ENCODE measurements at regions not wholly inside any gene's neighbourhood (a gene's known extent, or its start where the extent isn't known, plus 50 kb on each side); places are given as distances from the start of the nearest gene placed in this dataset.

DNA sequence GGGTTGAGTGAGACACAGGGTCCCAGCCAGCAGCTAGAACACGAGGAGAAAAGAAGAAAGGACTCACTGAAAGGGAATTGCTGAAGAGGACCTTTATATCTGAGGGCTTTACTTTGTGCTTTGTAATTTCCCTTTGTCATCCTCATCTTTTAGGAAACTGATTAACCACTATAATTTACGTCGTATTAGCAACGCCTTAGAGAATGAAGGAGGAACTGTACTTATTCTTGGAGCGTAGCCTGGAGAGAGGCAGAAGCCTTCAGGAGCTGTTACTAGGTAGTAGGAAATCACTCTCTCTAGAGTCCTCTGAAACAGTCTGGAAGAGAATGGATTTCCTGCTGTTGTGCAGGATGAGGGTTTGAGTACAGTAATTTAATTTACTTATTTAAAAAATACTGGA is 101.0 kb upstream of the STEAP1B start:
- no peak overlapping the region for H3K4me3 ChIP-seq (ENCODE audit: low read depth, low read length)
- in situ Hi-C loops (cut with HindIII; ENCODE audit: low sequenced_read_pairs), result no loop called here
- TF ChIP-seq CTCF (IDR thresholded peaks at IDR 0.05; ENCODE audit: low read depth, low read length), result no peak
- no peak for DNase-seq (ENCODE audit: low read depth, low spot score)

- in situ Hi-C loops (cut with HindIII; ENCODE audit: low sequenced_read_pairs), result no loop called here
- TF ChIP-seq CTCF (IDR thresholded peaks at IDR 0.05; ENCODE audit: low read depth, low read length), result no peak
- H3K4me3 ChIP-seq (ENCODE audit: low read depth, low read length), result no peak overlapping the region
Measured at GRCh38 chr7:22598318-22598920, 98.4 kb upstream of the STEAP1B start.

DNA sequence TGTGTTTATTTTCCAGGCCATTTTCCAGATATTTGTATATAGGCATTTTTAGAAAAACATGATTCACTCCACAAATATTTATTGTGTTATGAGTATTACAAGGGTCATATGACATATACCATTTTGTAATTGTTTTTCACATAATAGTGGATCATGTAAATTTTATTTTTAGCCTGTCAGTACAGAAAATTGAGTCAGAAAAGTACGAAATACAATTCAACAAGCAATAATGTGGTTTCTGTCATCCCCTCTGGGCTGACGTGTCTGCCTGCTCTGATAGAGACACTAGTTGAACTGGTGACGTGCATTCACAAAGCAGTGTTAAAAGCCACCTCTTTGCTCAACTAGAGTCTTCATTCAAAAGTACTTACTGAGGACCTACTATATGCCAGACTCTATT is 97.9 kb upstream of the STEAP1B start:
- in situ Hi-C loops (cut with HindIII; ENCODE audit: low sequenced_read_pairs), result no loop called here
- no peak for TF ChIP-seq CTCF (IDR thresholded peaks at IDR 0.05; ENCODE audit: low read depth, low read length)
- no peak overlapping the region for H3K4me3 ChIP-seq (ENCODE audit: low read depth, low read length)
- DNase-seq (ENCODE audit: low read depth, low spot score), result peak; percentile 81

More at GRCh38 chr7:22598318-22598920, 98.4 kb upstream of the STEAP1B start:
- DNase-seq (ENCODE audit: low read depth, low spot score), result no peak

- in situ Hi-C loops (cut with HindIII; ENCODE audit: low sequenced_read_pairs), result no loop called here
- TF ChIP-seq CTCF (IDR thresholded peaks at IDR 0.05; ENCODE audit: low read depth, low read length), result no peak
- H3K4me3 ChIP-seq (ENCODE audit: low read depth, low read length), result no peak overlapping the region
- no peak for DNase-seq (ENCODE audit: low read depth, low spot score)
Measured at GRCh38 chr7:22596763-22597400, 96.9 kb upstream of the STEAP1B start.

DNA sequence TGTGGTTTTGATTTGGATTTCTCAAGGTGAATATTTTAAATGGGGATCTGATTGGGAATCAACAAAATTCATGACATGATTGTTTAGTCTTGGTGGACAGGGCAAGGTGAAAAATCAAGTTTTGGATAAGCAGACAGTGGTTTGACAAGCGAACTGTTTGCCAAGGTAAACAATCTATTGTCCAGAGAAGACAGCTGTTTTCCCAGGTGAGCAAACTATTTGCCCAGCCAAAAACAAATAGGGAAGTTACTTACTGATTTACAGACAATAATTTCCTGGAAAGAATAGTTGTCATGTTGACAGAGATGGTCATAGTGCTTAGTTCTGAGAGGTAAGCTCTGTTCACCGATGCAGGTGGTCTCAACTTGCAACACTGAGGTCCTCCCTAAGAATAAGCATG is 94.0 kb upstream of the STEAP1B start:
- no peak for TF ChIP-seq CTCF (IDR thresholded peaks at IDR 0.05; ENCODE audit: low read depth, low read length)
- DNase-seq (ENCODE audit: low read depth, low spot score), result no peak
- in situ Hi-C loops (cut with HindIII; ENCODE audit: low sequenced_read_pairs), result no loop called here
- no peak overlapping the region for H3K4me3 ChIP-seq (ENCODE audit: low read depth, low read length)

DNA sequence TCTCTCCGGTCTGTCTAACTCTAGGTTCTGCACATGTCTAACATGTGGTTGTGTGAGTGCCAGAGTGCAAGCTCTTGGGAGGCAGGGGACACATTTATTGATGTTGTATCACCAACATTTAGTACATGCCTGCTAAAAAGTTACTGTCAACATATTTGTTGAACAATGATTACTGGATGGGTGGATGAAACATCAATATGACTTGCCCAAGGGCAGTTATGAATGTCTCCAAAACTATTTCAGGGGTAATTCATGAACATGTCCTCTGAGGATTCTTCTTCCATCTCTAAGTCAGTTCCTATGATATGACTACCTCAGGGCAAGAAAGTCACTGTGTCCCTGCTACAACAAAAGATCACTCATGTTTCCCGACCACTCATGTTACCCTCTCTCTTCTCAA is 91.3 kb upstream of the STEAP1B start:
- in situ Hi-C loops (cut with HindIII; ENCODE audit: low sequenced_read_pairs), result no loop called here
- DNase-seq (ENCODE audit: low read depth, low spot score), result no peak
- H3K4me3 ChIP-seq (ENCODE audit: low read depth, low read length), result no peak overlapping the region
- TF ChIP-seq CTCF (IDR thresholded peaks at IDR 0.05; ENCODE audit: low read depth, low read length), result no peak

Measured in astrocyte of the spinal cord (primary cell).